WTC11 (cell line): ENCODE measurements at regions not wholly inside any gene's neighbourhood (a gene's known extent, or its start where the extent isn't known, plus 50 kb on each side); places are given as distances from the start of the nearest gene placed in this dataset.

Experiments used
- ATAC-seq: fragments of 200-7000 bp; cut with Tn5 transposase; 2 replicates; pipeline ENCODE4 v1.10.0; 2021; ENCODE audit warnings: mild to moderate bottlenecking, moderate library complexity
- CTCF ChIA-PET: fragments of 300-600 bp; sonication (Branson Sonifier 250); formaldehyde crosslinking; loops from one replicate; lab custom pipeline; 2021; ENCODE audit warnings: antibody characterized with exemption; lab: Charles Lee
- POLR2A ChIA-PET: fragments of 350-600 bp; sonication (Branson Sonifier 250); formaldehyde crosslinking; loops from one replicate; lab custom pipeline; 2021; ENCODE audit warnings: antibody characterized with exemption; lab: Charles Lee
- DNase-seq: peaks from one replicate; pipeline ENCODE4 v3.0.0; 2021; ENCODE audit warnings: low spot score
- H3K27ac Mint-ChIP-seq: 2 replicates; pipeline ENCODE4 v1.8.0; 2021; ENCODE audit warnings: mixed read lengths
- H3K27me3 Mint-ChIP-seq: 2 replicates; pipeline ENCODE4 v1.8.0; 2021; ENCODE audit warnings: low read depth, mild to moderate bottlenecking, moderate library complexity, mixed read lengths
- H3K36me3 Mint-ChIP-seq: 2 replicates; pipeline ENCODE4 v1.8.0; 2021; ENCODE audit warnings: mixed read lengths
- H3K4me1 Mint-ChIP-seq: 2 replicates; pipeline ENCODE4 v1.8.0; 2022; ENCODE audit warnings: mixed read lengths
- H3K4me3 Mint-ChIP-seq: 2 replicates; pipeline ENCODE4 v1.8.0; 2021; ENCODE audit warnings: mild to moderate bottlenecking, moderate library complexity, mixed read lengths
- H3K9me3 Mint-ChIP-seq: 2 replicates; pipeline ENCODE4 v1.8.0; 2021; ENCODE audit warnings: mixed read lengths
- ARID4B ChIP-seq: sonication (generic); formaldehyde crosslinking; IDR thresholded peaks from 2 replicates; pipeline ENCODE4 v1.8.0; 2023; ENCODE audit warnings: missing genetic modification reagents, mild to moderate bottlenecking, borderline replicate concordance
- ATF2 ChIP-seq: sonication (generic); formaldehyde crosslinking; IDR thresholded peaks from 2 replicates; pipeline ENCODE4 v1.8.1; 2022; ENCODE audit warnings: low read depth, missing genetic modification reagents, borderline replicate concordance
- FOXJ3 ChIP-seq: sonication (generic); formaldehyde crosslinking; IDR thresholded peaks from 2 replicates; pipeline ENCODE4 v1.9.0; 2021; ENCODE audit warnings: missing genetic modification reagents, mild to moderate bottlenecking, borderline replicate concordance
- FOXP4 ChIP-seq: sonication (generic); formaldehyde crosslinking; IDR thresholded peaks from 2 replicates; pipeline ENCODE4 v1.8.0; 2022; ENCODE audit warnings: mild to moderate bottlenecking, missing genetic modification reagents
- GTF2I ChIP-seq: fragments of 250-450 bp; sonication (Bioruptor Pico); conservative IDR thresholded peaks from 2 replicates; pipeline ENCODE4 v1.4.0; 2021; ENCODE audit warnings: mild to moderate bottlenecking
- KAT7 ChIP-seq: sonication (generic); formaldehyde crosslinking; IDR thresholded peaks from 2 replicates; pipeline ENCODE4 v1.8.1; 2023; ENCODE audit warnings: missing genetic modification reagents, mild to moderate bottlenecking, borderline replicate concordance
- NFATC4 ChIP-seq: fragments of 250-450 bp; sonication (Bioruptor Pico); IDR thresholded peaks from 2 replicates; pipeline ENCODE4 v1.9.0; 2021; ENCODE audit warnings: mild to moderate bottlenecking
- NFYB ChIP-seq: sonication (generic); formaldehyde crosslinking; conservative IDR thresholded peaks from 2 replicates; pipeline ENCODE4 v1.8.0; 2022; ENCODE audit warnings: low read depth, missing genetic modification reagents
- NR2C2 ChIP-seq: sonication (generic); formaldehyde crosslinking; IDR thresholded peaks from 2 replicates; pipeline ENCODE4 v1.8.0; 2022; ENCODE audit warnings: mild to moderate bottlenecking, missing genetic modification reagents
- SOX15 ChIP-seq: fragments of 250-450 bp; sonication (Bioruptor Pico); IDR thresholded peaks from 2 replicates; pipeline ENCODE4 v1.9.0; 2021; ENCODE audit warnings: mild to moderate bottlenecking
- ZNF121 ChIP-seq: sonication (generic); formaldehyde crosslinking; IDR thresholded peaks from 2 replicates; pipeline ENCODE4 v1.8.0; 2023; ENCODE audit warnings: missing genetic modification reagents
- ZNF232 ChIP-seq: sonication (generic); formaldehyde crosslinking; IDR thresholded peaks from 2 replicates; pipeline ENCODE4 v1.8.0; 2022; ENCODE audit warnings: mild to moderate bottlenecking, missing genetic modification reagents
- ZNF317 ChIP-seq: sonication (generic); formaldehyde crosslinking; IDR thresholded peaks from 2 replicates; pipeline ENCODE4 v1.8.1; 2023; ENCODE audit warnings: low read depth, mild to moderate bottlenecking, moderate library complexity, missing genetic modification reagents, borderline replicate concordance
- ZNF425 ChIP-seq: fragments of 250-450 bp; sonication (Bioruptor Pico); conservative IDR thresholded peaks from 2 replicates; pipeline ENCODE4 v1.9.0; 2021; ENCODE audit warnings: mild to moderate bottlenecking
- TF ChIP-seq, protein P1 (sequence below): sonication (generic); formaldehyde crosslinking; IDR thresholded peaks from 2 replicates; pipeline ENCODE4 v1.8.1; 2023; ENCODE audit warnings: mild to moderate bottlenecking, missing genetic modification reagents, moderate library complexity
- TF ChIP-seq, protein P2 (sequence below): sonication (generic); formaldehyde crosslinking; IDR thresholded peaks from 2 replicates; pipeline ENCODE4 v1.8.1; 2022; ENCODE audit warnings: missing genetic modification reagents, borderline replicate concordance
- TF ChIP-seq, protein P3 (sequence below): sonication (generic); formaldehyde crosslinking; IDR thresholded peaks from 2 replicates; pipeline ENCODE4 v1.8.0; 2022; ENCODE audit warnings: mild to moderate bottlenecking, missing genetic modification reagents

DNA sequence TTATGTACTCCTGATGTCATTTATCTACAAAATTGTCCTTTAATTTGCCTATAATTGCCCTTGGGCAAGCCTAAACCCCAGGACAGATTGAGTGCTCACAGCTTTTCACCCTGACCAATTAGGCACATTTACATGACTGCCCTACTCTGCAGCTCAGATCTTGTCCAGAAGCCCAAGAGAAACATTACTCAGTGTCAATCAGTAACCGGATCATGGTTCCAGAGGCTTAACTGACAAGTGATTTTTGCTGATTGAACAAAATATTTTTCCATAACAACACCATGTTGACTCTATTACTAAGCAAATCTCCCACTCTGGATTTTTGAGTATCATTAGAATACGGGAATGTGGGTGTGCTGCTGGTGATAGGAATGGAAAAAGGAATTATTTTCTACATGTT is 465.4 kb upstream of the TNP1 start:
- DNase-seq (no peak), ATAC-seq (no peak)
- Mint-ChIP-seq H3K36me3 (peaks cover 2% of the 10 kb centered on the region; the same call in 1 of the 2 replicates), H3K4me1 (peaks cover 24% of the 10 kb centered on the region), H3K4me3 (no peak overlapping the region), H3K27me3 (no peaks in the 10 kb centered on the region; the same call in 1 of the 2 replicates), H3K27ac (no peak overlapping the region), H3K9me3 (peaks cover 12% of the 10 kb centered on the region)
- TF ChIP-seq KAT7 (no peak), ZNF425 (CRISPR knock-in tag) (no peak), NR2C2 (CRISPR knock-in tag) (no peak), ARID4B (CRISPR knock-in tag) (no peak), ATF2 (CRISPR knock-in tag) (no peak), FOXP4 (CRISPR knock-in tag) (no peak), ZNF317 (no peak), FOXJ3 (no peak), ZNF232 (no peak), NFATC4 (no peak), GTF2I (no peak), NFYB (CRISPR knock-in tag) (no peak), ZNF121 (CRISPR knock-in tag) (no peak), SOX15 (CRISPR knock-in tag) (no peak)
- TF ChIP-seq, protein P1, sequence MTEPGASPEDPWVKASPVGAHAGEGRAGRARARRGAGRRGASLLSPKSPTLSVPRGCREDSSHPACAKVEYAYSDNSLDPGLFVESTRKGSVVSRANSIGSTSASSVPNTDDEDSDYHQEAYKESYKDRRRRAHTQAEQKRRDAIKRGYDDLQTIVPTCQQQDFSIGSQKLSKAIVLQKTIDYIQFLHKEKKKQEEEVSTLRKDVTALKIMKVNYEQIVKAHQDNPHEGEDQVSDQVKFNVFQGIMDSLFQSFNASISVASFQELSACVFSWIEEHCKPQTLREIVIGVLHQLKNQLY (CRISPR knock-in tag) = no peak
- TF ChIP-seq, protein P2, sequence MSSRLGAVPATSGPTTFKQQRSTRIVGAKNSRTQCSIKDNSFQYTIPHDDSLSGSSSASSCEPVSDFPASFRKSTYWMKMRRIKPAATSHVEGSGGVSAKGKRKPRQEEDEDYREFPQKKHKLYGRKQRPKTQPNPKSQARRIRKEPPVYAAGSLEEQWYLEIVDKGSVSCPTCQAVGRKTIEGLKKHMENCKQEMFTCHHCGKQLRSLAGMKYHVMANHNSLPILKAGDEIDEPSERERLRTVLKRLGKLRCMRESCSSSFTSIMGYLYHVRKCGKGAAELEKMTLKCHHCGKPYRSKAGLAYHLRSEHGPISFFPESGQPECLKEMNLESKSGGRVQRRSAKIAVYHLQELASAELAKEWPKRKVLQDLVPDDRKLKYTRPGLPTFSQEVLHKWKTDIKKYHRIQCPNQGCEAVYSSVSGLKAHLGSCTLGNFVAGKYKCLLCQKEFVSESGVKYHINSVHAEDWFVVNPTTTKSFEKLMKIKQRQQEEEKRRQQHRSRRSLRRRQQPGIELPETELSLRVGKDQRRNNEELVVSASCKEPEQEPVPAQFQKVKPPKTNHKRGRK = no peak
- TF ChIP-seq, protein P3, sequence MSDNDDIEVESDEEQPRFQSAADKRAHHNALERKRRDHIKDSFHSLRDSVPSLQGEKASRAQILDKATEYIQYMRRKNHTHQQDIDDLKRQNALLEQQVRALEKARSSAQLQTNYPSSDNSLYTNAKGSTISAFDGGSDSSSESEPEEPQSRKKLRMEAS (CRISPR knock-in tag) = no peak
- ChIA-PET CTCF (no interaction called here), POLR2A (no interaction called here)
